T-helper 9 cell (primary cell): ENCODE measurements at regions not wholly inside any gene's neighbourhood (a gene's known extent, or its start where the extent isn't known, plus 50 kb on each side); places are given as distances from the start of the nearest gene placed in this dataset.
"Not testable (repeated sequence)": the region's sequence is repeated elsewhere in the genome, so short reads cannot be mapped to it uniquely, and the experiment has no call there.

Experiments used
- DNase-seq: peaks from one replicate; pipeline ENCODE4 v3.0.0-alpha.2; 2020

DNA sequence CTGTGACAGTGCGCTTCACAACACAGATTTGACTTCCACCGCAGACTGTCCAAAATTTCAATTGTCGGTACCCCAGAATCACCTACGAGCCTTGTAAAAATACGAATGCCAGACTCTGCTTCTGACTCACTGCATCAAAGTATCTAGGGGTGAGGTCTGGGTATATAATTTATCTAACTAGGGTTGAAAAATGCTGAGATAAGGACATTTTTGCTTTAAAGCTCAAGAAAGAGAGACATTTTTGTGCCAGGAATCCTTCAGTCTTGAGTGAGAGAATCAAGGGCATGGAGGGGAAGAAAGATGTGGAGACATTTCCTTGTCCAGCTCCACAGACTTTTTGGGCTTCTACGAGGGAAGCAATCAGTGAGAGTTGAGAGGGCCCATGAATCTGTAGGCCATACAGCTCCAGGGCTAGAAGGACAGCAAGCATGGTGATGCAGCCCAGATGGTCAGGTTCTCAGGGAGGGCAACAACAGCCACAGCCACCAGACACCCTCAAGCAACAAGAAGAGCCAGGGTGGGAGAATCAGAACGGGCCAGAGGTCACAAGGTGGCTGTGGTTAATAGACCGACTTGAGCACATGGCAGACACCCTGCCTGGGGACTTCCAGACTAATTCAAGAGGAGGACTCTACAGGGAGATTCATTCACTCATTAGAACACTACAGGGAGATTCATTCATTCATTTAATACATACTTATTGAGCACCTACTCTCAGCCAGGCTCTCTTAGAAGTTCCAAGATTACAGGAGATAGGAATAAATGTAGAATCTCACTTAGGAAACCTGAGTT, 211.1 kb upstream of the PRDM1 start:
- no peak for DNase-seq

DNA sequence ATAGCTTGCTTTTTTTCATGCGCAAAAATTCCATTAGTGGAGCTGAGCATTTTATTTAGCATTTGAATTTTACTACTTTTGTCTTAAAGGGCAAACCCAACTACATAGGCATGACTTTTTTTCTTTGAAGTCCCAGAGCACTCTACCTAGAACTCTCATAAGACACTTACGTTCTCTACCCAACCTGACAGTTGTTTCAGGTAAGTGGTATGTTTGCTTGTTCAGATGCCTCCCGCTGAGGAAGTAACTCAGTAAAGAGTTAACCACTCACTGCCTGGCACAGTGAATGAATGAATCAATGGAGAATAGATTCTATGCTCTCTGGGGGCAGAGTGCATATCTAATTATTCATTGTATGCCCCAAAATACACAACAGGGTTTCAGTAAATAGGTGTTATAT, 212.3 kb upstream of the PRDM1 start:
- DNase-seq, result no peak

DNA sequence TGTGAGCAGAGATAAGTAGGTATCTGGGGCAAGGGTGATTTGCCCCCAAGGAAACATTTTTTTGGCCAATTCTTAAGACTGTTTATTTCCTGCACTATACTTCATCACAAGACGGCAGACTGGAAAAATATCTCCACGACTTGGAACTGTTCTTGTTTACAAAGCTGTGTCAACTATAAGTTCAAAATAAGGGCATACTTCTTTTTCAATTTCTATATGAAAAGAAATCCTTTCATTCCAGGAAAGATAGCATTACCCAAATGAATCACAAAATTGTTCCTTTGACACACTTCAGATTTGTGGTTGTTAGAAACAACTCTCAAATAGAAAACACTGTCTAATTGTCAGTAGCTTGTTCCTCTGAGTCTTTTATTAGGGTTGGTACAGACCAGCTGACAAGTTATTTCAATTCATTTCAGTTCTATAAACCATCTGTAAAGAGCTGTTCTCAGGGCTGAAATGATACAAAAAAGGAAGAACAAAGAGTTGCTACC, 212.9 kb upstream of the PRDM1 start:
- no peak for DNase-seq

DNA sequence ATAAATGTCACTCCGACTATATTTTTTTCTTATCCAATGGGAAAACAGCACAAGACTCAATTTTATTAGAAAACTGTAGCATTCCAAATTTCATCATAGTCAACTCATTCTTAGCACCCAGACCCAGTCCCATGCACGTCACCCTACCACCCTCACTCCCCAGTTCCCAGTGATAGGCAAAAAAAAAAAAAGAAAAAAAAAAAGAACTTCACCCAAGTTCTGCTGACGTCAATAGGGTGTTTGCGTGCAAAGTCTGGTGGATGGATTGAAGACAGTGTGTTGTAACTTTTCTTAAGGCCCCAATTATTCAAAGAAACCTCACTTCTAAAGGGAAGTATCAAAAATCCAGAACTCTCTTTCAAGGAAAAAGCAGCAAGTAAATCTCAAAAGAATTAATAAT, 213.9 kb upstream of the PRDM1 start:
- DNase-seq, result no peak

DNA sequence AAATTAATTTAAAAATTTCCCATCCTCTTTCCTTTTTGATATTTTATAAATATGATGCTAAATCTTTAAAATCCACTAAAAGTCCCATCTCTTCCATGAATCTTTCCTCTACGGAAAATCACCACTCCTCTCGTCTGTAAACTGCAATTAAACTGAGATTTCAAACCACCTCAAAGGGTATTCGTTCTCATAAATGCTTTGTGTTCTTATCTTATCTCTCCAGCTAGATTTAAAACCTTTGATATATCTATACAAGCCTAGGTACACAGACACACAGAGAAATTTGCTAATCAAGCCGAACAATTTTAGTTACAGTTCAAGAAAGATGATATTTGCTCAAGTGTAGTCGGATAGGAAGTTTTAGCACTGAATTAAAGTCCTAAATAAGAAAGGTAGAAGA, 214.6 kb upstream of the PRDM1 start:
- no peak for DNase-seq

DNA sequence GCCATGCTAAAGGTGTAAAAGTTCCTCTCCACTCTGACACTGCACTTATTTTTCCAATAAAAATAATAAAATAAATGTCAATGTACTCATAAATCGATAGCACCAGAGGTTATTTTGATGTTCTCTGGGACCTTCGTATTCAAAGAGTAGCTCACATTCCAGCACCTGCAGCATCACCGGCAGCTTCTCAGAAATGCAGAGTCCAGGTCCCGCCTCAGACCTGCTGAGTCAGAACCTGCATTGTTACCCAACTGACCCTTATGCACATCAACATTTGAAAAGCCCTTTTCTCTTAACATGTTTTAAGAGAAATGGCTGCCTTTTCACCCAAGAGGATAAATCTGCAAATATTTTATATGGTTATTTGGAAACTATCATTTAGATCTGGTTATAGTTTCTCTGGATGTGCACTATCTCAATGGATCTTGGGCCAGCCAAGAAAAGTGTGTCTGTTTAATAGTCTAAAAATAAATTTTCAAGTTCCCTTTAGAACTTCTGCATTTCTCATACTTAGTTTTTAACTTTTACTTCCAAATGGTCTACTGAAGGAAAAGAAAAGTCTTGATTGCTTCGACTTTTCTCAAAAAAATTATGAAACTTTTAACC, 216.2 kb upstream of the PRDM1 start:
- DNase-seq, result no peak

DNA sequence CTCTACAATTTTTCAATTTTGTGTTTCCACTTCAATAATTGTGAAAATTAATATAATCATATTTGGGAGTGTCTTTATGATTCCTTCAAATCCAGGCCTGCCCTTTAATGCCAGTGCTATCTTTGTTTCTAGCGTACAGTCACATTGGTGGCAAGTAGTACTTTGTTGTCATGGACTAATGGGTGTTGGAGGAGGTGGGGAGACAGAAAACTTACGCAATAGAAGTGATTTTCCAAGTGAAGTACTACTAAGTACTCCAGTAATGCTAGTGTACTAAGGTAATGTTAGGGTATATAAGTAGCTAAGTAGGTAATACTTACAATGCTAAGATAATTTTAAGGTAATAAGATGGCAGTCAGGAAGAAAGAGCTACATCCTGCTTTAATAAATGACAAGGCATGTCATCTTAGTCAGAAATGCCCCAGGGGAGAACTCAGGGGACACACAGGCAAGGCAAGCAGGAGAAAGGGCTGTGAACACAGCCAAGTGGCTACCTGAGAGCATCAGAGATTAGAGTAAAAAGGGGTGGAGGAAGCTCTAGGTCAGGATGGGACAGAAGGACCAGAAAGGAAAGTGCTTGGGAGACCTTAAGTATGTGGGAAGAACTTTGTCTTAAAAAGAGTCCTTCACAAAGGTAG, 217.2 kb upstream of the PRDM1 start:
- no peak for DNase-seq

DNA sequence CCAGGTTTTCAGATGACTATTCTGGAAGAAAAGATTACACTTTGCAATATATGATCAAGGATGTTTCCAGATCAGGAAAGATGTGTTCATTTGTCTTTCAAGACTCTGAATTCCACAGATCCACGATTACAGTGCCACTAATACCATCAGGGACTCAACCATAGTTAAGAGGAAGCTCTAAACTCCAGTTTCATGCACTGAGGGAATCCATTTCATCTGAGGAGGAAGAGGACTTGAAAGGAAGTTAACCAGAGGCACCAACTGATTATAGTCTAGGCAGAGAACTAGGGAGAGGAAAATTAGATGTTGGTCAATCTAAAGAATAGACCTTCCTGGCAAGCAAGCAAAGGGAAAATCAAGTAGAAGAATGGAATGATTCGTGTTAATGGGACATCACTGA, 218.3 kb upstream of the PRDM1 start:
- DNase-seq, result no peak

DNA sequence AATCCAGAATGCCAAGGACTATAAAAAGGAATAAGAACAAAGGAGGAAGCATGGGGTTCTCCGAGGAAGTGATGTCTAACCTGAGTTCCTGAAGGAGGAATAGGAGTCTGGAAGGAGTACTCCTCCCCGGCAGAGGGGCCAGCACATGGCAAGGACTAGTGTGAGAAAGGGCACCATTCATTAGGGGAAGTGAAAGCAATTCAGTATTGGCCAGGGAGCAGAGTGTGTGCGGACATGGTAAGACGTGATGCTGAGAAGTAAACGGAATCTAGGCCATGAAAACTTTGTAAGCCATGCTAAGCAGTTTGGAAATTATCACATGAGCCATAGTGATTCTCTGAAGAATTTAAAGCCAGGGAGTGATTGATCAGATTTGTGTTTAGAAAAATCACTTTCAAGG, 218.9 kb upstream of the PRDM1 start:
- no peak for DNase-seq

DNA sequence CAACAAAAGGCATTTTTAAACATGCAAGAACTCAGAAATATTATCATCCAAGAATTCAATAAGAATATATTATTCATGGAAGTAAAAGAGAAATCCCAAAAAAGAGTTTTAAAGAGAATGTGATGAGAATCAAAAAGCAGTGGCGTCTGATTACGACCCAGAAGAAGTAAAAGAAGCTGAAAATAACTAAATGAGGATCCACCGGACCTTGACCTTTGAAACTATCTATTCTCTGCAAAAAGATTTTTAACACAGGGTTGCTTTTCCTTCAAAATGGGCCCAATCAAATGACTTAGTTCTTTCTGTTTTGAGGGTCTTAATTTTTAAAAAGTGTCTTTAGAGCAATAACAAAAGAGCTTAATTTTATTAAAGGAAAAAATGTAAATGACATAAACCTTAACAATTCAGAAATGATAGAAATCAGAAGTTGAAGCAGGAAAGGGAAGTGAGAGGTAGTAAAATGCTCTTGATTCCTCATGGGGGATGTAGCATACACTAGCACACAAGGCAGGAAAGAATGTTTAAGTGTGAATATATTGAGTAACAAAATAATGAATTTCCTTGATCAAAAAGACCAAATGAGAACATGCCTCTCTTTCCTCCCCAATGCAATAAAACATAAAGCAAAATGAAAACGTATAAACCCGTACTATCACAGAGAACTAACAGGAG, 223.1 kb upstream of the PRDM1 start:
- no peak for DNase-seq

DNA sequence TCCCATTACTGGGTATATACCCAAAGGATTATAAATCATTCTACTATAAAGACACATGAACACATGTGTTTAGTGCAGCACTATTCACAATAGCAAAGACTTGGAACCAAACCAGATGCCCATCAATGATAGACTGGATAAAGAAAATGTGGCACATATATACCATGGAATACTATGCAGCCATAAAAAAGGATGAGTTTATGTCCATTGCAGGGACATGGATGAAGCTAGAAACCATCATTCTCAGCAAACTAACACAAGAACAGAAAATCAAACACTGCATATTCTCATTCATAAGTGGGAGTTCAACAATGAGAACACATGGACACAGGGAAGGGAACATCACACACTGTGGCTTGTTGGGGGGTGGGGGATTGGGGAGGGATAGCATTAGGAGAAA, 225.2 kb upstream of the PRDM1 start:
- not testable (repeated sequence) for DNase-seq

DNA sequence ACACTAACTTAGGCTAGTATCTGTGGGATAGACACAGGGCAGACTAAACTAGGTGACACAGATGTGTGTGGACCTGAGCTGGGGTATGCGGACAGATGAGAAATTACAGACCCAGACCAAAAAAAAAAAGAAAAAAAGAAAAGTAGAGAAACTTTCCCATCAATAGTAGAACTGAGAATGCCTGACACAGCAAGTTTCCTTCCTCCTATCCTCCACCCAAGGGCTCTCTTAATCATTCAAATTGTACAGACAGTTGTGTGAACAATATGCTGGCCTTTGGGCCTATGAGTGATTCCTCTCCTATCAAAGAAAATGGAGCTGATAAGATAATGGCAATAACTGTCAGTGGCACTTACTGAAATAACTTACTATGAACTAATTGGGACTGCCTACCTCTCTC, 226.7 kb upstream of the PRDM1 start:
- no peak for DNase-seq

DNA sequence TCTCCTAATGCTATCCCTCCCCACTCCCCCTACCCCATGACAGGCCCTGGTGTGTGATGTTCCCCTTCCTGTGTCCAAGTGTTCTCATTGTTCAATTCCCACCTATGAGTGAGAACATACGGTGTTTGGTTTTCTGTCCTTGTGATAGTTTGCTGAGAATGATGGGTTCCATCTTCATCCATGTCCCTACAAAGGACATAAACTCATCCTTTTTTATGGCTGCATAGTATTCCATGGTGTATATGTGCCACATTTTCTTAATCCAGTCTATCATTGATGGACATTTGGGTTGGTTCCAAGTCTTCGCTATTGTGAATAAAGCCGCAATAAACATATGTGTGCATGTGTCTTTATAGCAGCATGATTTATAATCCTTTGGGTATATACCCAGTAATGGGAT, 227.5 kb upstream of the PRDM1 start:
- DNase-seq, result not testable (repeated sequence)

DNA sequence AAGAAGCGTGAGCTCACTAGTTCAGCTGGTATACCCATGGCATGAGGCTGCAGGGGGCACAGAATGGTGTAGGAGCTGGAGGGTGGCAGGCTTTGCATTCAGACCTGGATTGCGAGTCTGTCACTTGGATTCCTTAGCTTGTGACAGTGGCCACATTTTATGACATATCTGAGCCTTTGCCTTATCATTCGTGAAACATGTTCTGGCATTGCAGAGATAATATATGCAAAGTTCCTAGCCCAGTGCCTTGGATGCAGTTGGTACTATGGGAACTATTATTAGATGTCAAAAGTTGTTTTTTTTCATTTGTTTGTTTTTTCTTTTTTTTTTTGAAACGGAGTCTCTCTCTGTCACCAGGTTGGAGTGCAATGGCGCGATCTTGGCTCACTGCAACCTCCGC, 230.7 kb upstream of the PRDM1 start:
- no peak for DNase-seq

DNA sequence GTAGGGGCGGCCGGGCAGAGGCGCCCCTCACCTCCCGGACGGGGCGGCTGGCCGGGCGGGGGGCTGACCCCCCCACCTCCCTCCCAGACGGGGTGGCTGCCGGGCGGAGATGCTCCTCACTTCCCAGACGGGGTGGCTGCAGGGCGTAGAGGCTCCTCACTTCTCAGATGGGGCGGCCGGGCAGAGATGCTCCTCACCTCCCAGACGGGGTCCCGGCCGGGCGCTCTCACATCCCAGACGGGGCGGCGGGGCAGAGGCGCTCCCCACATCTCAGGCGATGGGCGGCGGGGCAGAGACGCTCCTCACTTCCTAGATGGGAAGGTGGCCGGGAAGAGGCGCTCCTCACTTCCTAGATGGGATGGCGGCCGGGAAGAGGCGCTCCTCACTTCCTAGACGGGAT, 232.2 kb upstream of the PRDM1 start:
- DNase-seq, result not testable (repeated sequence)

DNA sequence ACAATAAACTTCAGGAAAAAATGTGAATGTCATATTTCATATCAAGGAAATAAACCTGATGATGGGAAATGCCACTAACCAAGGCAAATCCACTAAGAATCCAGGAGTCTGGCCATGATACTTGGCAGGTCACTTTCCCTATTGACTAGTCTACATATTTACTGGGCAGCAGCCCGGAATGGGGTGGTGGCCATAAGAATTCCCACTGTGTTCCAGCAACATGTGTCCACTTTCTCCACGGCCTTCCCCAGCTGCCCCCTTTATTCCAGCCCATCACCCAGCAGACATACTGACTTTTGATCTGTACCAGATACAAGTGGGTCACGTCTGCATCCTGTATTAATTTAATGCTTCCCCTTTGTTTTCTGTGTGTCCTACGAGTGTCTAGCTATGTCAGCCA, 234.5 kb upstream of the PRDM1 start:
- DNase-seq, result no peak

DNA sequence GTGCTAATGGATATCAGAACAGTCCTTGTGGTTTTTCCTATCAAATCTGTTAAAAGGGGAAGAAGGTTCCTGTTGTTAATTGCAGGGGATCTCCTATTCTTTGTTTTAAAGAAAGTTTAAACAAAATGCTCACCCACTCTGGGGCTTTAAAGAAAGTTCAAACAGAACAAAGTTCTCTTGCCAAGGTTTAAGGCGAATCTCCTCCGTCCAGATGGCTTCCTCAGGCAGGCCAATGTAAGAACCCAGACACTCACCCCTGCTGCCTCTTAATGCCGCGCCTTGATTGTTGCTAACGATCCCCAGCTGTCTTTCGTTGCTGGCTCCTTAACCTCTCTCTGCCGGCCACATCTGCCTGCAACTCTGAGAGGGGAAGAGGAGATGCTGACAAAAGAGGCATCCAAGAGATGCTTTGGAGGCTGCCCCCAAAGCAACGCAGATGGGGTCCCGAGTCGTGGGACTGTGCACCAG, 235.0 kb upstream of the PRDM1 start:
- no peak for DNase-seq

DNA sequence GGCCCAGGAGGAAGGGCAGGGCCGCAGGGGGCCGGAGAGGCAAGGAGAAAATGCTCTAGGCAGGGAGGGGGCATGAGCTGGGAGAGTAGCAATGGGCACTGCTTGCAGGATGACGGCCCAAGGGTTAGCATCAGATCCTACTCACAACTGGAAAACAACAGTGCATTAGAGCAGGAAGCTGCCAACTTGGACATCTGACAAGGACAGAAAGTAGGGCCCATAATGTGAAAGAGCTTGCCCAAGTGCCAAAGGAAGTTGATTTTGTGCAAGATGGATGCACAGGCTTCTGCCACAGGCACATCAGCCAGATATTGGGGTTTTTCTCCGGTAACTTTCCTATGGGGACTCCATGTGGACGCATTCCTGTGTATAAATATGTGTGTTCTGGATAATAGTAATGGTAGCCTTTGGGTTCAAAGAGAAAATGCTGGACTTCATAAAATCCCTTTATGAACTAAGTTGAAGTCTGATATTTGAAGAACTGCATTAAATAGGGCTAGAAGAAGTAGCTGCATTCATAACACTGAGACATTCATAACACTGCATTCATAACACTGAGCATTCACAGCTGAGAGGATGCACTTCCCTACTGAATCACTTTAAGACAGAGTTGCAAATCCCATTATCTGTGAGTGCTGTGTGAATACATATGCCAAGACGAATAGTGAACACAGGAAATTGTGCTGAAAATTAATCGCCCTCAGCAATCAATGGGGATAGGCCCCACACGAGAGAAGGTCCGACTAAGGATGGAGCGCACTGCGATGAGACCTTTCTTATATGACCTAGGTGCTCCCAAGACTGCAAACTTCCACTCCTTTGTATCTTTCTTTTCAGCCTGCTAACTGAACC, 235.6 kb upstream of the PRDM1 start:
- DNase-seq, result no peak

DNA sequence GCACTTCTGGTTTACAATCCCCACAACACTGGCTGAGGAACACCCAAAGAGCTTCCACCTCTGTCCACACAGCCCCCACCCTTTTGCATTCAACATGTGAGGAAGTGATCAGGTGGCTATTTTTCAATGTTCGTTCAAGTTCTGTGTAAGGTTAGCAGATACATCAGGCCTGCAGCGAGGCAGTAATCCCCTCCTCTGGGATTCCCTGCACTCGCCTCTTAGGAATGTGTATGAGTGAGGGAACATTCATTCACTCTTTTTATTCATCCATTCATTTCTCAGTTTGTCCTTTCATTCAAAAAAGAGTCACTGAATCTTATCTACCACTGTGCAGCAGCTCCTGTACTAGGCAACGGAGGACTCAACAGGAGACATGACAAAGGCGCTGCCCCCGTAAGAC, 236.4 kb upstream of the PRDM1 start:
- no peak for DNase-seq

DNA sequence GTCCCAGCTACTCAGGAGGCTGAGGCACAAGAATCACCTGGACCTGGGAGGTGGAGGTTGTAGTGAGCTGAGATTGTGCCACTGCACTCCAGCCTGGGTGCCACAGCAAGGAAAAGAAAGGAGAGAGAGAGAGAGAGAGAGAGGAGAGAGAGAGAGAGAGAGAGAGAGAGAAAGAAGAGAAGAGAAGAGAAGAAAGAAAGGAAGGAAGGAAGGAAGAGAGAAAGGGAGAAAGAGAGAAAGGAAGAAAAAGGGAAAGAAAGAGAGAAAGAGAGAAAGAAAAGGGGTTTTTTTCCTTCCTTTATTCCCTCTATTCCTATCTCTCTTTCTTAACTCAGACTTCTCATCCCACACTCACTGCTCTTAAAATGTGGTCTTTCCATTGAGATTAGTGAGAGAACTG, 238.7 kb upstream of the PRDM1 start:
- DNase-seq, result no peak

DNA sequence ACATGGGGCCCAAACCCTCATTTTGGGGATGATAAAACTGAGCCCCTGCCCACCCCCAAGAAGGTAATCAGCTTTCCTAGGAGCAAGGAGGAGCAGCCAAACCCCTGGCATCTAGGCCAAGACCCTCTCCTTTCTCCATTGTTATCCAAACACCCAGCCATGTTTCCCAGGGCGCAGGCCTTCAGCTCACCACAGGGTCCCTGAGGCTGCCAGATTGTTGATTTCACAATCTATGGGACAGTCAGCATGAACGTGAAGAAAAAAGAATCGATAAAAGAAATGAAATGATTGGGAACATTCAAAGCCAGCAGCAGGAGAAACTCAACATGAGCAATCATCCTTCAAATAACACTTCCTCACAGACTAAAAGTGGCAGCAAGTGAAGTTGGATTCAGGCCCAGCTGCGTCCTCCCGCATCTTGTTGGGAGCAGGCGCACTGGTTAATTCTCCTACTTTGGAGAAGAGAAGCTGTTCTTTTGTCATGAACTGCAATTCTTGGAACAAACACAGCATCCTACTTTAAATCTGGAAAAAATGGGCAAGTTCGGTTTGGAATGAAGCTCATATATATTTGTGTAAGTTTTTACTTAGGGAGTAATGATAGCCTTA, 241.8 kb upstream of the PRDM1 start:
- DNase-seq, result no peak

DNA sequence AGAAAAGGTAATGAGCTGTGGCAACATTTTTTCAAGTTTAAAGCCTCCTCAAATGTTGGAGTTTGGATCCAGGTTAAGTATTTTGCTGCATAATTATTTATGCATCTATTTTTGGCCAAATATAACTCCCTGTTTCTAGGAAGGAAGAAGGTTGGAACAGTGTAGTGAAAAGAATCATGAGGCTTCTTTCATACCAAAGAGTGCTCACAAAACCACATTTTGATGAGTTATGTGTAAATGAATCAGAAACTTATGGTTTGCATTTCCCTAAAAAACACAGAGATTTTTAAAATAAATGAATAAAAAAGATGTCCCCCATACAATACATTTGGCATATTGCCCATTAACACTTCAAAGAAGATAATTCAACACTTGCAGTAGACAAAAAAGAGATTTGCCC, 246.9 kb upstream of the PRDM1 start:
- no peak for DNase-seq
